ENCODE measurements at regions not wholly inside any gene's neighbourhood (a gene's known extent, or its start where the extent isn't known, plus 50 kb on each side); places are given as distances from the start of the nearest gene placed in this dataset.
"Not testable (repeated sequence)": the region's sequence is repeated elsewhere in the genome, so short reads cannot be mapped to it uniquely, and the experiment has no call there.

DNA sequence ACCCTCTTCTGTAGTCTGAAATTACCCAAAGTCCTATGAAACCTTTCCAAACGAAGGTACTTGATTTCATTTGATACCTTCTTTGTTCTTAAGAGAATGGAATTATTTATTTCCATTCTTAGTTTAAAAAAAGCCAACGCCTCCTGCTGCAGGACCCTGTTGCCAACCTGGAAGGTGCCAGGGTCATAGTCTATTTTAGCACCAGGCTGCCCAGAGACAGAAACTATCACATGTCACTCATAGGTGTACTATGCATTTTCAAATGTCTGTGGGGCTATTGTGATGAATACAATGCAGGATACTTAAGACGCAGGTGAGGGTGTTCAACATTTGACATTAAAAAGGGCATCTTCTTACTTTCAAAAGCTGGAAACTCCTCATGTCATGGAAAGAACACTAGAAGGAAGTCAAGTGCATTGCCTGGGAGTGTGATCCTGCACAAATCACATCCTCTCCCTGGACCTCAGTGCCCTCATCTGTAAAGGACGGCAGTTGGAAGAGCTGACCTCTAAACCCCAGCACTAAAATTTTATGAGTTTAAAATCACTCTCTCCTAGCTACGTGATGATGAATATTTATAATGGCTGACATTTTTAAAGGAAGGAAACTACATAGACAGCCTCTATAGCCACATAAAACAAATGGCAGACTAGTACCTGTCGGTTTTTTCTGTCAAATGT, 107.3 kb upstream of the SYT6 start:
- DNase-seq, result no peak

- no peak for DNase-seq
These were observed 106.0 kb upstream of the SYT6 start for GRCh38 chr1:114259511-114260160.

DNA sequence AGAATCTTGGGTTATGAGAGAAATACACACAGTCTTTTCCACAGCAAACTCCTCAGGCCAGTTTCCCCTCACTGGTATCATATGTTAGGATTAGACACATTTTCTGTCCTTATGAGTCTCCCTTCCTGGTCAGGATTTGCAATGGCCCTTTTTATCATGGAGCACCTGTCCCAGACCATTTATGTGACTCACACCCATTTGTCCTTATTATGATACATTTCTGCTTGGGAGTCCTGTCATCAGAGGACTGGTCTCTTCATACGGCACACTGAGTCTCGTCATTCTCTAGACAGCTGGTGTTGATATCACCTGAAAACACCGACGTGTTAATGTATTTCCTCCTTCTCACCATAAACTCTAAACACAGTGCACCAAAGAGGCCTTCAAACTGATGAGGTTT, 105.0 kb upstream of the SYT6 start:
- DNase-seq, result no peak

DNA sequence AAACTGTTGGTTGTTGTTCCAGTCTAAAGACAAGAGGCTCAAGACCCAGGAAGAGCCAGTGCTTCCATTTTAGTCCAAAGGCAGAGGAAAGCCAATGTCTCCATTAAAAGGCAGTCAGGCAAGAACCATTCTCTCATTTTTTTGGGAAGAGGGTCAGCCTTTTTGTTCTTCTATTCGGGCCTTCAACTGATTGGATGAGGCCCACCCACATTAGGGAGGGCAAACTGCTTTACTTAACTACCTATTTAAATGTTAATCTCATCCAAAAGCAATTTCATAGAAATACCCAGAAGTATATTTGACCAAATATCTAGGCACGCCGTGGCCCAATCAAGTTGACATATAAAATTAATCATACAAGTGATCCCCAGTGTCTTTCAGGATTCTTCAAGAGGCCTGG, 104.4 kb upstream of the SYT6 start:
- DNase-seq, result no peak

GRCh38 chr1:114257554-114257953, 103.9 kb upstream of the SYT6 start:
- no peak for DNase-seq

DNA sequence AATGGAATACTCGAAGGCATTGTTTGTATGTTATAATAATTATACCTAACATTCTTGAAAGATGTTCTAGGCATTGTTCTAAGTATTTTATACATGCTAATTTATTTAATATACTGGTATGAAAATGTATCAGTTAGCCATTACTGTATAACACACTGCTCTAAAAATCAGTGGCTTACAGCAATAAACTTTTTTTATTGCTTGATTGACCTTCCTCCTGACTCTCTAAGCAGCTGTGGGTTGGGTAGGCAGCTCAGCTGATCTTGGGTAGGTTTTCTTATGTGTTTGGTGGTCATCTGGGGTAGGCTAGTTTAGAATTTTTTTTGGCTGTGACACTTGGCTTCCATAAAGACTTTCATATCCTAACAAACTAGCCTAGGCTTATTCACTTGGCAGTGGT, 100.2 kb upstream of the SYT6 start:
- DNase-seq, result no peak

DNA sequence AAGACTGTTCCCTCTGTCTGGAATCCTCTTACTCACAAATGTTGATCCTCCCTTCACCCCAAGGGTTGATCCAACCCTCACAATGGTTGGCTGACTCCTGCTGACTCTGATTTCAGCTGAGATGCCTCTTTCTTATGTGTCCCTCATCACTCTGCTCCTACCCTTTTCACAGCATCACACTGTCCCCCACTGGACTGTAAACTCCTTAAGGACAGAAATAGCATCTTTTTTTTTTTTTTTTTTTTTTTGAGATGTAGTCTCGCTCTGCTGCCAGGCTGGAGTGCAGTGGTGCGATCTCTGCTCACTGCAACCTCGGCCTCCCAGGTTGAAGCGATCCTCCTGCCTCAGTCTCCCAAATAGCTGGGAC, 97.9 kb upstream of the SYT6 start:
- DNase-seq, result no peak

DNA sequence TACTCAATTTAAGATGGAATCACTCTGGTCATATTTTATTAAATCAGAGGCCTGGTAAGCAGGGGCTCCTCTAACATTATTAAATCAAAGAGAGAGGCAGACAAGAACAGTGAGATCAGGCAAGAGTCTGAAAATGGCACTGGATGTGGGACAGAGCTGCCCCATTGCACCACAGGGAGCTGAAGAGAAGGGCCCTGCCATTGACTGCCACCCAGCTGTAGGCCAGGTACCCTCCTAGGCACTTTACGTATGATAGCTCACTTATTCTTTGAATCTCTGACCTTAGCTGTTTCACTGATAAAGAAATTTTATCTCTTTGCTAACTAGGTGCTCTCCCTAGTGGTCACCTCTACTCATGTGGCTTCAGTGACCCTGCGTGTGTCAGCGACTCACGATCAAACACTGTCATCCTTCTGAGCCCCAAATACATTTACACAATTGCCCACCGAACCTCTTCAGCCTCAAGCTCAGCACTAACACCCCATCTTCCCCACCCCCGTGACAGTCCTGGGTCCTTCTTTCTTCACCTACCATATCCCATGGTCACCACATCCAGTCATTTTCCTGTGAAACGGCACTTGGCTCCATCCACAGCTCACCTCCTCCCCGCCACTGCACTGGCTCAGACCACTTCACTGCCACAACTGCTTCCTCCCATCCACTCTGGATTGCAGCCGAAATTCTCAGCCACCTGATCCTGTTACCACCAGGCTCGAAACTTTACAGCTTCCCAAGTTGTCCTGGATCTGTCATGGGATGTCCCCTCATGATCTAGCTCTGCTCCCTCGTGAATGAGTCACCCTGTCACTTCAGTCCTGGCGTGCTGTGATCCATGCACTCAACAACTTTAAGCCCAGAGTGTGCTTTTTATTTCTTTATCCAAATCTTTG, 97.3 kb upstream of the SYT6 start:
- no peak for DNase-seq

GRCh38 chr1:114249691-114250090, 96.0 kb upstream of the SYT6 start:
- DNase-seq, result no peak

DNA sequence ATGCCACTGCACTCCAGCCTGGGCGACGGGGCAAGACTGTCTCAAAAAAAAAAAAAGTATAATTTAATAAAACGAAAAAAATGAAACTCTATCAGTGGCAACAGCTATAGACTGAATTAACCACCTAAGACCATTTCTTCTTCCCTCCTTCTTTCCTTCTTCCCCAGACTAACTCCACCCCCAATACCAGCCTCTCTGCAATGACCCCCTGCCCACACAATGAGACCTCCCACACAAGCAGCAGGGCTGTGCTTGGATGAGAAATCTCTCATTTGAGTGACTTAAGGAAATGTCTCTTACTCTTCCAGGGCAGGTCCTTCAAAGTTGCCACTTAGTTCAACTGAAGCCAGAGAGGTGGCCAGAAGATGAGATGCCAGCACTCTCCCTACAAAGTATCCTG, 94.5 kb upstream of the SYT6 start:
- no peak for DNase-seq

- not testable (repeated sequence) for DNase-seq
These were observed 89.0 kb upstream of the SYT6 start for GRCh38 chr1:114242531-114243210.

DNA sequence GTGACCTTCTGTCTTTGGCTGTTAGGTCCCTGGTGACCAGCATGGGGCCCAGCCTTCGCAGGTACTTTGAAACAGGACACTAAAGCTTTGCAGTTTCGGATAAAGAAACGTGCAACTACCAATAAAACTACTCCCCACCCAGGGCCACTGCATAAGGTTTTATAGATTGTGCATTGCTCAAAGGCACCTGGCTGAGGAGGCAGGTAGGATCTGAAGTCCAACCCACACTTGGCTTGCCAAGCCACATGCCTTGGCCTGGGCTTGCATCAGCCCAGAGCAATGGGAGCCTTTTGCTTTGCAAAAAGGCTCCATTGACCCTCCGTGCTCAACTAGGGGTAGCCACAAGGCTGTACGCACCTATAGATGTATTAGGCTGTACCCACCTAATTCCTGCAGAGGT, 84.4 kb upstream of the SYT6 start:
- no peak for DNase-seq

DNA sequence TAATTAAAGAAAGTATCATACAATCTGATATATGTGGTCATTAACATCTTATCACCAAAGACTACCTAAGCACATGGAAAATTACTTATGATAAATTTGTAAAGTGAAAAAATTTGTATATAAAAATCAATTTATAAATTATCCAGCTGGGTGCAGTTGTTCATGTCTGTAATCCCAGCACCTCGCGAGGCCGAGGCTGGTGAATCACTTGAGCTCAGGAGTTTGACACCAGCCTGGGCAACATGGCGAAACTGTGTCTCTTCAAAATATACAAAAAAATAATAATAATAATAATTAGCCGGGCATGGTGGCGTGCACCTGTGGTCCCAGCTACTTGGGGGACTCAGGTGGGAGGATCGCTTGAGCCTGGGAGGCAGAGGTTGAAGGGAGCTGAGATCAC, 82.8 kb upstream of the SYT6 start:
- DNase-seq, result no peak

DNA sequence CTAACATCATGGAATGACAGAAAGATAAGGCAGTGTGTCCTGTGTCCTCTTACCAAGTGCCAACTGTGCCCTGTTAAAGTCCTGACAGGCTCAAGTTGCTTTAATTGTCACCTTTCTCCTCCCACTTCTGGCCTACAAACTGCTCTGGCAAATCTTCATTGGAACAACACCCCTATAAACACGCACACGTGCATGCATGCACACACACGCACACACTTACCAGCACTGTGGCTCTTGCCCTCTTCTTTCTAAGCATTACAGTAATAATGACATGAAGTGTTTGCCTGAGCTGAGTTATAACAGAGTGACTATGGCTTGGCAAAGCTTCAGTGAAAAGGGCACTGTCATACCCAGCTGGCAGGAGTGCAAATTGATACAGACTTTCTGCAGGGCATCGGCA, 82.3 kb upstream of the SYT6 start:
- DNase-seq, result no peak

DNA sequence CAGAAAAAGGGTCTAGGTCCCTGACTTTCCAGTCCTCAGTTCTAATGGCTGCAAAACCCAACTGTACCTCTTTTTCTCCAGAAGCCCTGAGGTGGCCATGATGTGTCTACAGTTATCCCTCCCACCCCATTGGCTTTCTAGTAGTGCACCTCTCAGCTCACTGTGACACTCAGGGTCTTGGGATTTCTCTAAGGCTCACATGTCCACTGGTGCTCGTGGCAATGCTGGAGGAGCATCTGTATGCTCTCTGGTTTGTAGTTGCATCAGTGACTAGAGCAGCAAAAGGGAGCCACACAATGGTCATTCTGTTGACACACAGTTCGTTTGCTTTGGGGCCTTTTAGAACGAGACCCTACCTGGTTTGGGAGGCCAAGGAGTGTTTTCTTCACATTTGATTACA, 81.6 kb upstream of the SYT6 start:
- DNase-seq, result no peak

DNA sequence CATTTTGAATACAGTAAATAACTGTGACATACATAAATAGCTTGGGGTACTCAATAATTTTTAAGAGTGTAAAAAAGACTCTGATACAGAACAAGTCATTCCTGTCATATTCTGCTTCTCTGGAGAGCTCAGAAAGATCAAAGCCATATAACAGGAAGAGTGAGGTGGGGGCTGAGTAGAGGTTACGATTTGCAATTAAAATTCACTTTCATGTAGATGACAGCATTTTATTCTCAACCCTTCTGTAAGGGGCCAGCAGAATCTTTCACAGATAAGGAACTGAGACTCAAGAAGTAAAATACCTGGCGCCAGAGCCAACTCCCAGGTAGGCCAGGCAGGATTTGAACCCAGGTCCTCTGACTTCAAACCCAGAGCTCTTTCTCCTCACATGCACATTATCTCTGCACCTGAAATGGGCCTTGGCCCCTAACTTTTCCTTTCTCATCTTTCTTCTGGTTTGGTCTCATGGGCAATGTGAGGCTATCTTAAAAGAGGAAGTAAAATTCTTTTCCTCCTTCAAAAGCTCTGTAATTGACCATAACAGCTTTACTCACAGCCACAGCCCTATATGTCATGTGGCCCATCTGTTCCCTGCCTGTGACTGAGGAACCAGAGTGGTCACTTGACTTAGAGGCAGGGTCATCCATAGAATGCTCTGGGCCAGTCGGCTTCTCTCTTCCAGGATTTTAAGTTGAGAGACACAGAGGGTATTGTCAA, 80.9 kb upstream of the SYT6 start:
- DNase-seq, result no peak

- DNase-seq, result no peak
These were observed 79.0 kb upstream of the SYT6 start for GRCh38 chr1:114232691-114233090.

DNA sequence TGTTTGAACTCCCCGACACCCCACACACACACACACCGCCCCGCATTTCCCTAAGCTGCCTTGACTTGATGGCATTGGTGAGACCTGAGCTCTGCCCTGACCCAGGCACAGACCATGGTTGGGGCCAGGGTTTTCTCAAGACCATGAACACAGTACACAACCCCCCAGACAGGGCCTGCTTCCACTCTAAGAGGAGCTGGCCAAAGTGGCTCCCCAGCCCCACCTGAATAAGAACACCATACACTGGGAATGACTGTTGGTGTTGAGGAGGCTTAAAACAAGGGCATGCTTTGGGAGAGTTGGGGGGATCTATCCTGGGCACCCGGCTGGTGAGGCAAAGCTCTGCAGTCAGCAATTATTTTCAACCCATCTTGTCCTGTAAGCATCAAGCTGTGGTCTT, 77.6 kb upstream of the SYT6 start:
- DNase-seq, result no peak

DNA sequence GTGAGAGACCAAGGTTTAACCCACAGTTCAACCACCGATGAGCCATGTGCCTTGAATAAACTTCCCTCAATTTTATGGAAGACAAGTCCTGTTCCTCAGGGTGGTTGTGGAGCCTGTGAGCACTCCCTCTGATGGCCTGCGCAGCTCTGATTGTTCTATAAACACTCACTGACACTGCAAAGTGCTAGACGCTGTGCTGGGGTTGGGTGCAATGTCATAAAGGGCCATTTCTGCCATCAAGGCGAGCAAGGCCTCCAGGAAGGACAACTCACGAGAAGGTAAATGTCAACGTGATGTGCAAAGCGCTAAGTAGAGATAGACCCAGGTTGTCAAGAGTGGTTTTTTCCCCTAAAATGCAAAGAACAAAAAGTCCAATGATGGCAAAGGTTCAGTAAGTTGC, 75.7 kb upstream of the SYT6 start:
- no peak for DNase-seq

- no peak for DNase-seq
These were observed 73.4 kb upstream of the SYT6 start for GRCh38 chr1:114227059-114227458.

DNA sequence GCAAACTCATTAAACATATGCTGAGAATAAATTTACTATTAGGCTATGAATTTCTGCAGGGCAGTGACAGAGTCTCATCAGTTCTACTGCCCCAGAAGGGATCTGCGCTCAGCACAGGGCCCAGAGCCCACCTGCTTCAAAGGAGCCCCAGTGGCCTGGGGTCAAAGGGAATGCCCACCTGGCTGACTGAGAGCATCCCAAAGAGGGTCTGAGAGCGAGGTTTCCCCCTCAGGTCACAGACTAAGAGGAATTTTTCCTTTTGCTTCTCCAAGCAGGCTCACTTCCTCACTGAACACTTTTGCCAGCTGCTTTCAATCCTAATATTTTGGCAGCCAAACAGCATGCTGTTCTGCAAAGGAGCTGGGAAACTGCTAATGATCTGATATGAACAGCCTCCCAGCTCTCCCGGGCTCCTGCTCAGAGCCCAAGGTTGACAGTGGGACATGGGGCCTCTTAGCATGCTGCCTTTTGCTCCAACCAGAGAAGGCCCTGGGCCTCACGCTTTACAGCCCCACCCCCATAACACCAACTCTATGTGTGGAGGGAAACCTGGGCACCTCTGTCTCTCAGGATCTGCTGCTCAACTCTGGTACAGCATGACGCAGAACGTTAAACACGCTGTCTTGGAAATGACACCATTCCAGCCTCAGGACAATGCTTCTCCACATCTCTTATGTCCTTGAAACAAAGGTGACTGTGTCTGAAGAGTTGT, 70.7 kb upstream of the SYT6 start:
- no peak for DNase-seq

- DNase-seq, result no peak
These were observed 69.3 kb upstream of the SYT6 start for GRCh38 chr1:114222920-114223319.

All from NCI-H2227 treated with DMSO at 0.1 percent for 48 hours (cell line).